ENCODE measurements at regions not wholly inside any gene's neighbourhood (a gene's known extent, or its start where the extent isn't known, plus 50 kb on each side); places are given as distances from the start of the nearest gene placed in this dataset.

DNA sequence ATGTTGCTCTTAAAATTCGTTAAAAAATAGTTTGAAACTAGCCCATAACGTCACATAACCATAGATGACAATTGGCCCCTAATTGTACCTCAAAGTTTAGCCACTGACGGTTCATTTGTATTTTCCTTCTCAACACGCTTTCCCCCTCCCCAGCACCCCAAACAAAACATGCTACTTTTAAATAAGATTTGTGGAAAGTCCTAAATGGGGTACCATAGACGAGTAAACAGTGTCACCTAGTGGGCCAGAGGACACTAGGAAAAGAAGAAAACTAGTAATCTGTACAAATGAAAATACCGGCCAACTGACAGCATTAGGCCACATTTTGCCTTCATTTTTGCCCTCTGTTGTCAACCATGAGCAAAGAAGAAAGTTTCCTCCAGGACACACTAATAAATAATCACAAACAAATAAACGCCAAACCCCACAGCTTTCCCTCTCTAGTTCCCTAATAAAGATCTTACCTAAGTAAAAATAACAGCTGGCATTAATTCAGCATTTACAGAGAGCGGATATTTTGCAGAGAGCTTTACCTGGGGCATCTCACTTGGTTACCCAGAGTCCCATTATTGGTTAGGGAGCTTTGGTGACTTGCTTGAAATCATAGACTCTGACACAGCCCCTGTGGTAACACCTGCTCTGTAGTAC, 175.1 kb upstream of the ATP11B start:
- Histone ChIP-seq H3K4me3 (ENCODE audit: low read depth, low read length, poor library complexity, severe bottlenecking) (no peak overlapping the region), H3K27me3 (ENCODE audit: insufficient read depth, low read length) (no peaks in the 10 kb centered on the region), H3K36me3 (ENCODE audit: insufficient read depth, low read length) (no peaks in the 10 kb centered on the region), H3F3A (ENCODE audit: insufficient read depth, low read length) (no peaks in the 10 kb centered on the region), H3K4me1 (ENCODE audit: insufficient read depth, low read length, severe bottlenecking) (no peaks in the 10 kb centered on the region), H3K79me2 (ENCODE audit: insufficient read depth, low read length) (no peaks in the 10 kb centered on the region), H4K20me1 (ENCODE audit: insufficient read depth, low read length) (no peaks in the 10 kb centered on the region), H3K9me2 (ENCODE audit: low read depth, low read length) (no peaks in the 10 kb centered on the region), H3K9me3 (ENCODE audit: low read length) (no peaks in the 10 kb centered on the region), H3K27ac (ENCODE audit: low read depth, low read length, poor library complexity, severe bottlenecking) (no peak overlapping the region), H2AFZ (ENCODE audit: low read length) (no peak overlapping the region), H3K9ac (ENCODE audit: low read length) (no peak overlapping the region), H3K4me2 (ENCODE audit: low read length) (no peak overlapping the region)
- TF ChIP-seq, protein P1, sequence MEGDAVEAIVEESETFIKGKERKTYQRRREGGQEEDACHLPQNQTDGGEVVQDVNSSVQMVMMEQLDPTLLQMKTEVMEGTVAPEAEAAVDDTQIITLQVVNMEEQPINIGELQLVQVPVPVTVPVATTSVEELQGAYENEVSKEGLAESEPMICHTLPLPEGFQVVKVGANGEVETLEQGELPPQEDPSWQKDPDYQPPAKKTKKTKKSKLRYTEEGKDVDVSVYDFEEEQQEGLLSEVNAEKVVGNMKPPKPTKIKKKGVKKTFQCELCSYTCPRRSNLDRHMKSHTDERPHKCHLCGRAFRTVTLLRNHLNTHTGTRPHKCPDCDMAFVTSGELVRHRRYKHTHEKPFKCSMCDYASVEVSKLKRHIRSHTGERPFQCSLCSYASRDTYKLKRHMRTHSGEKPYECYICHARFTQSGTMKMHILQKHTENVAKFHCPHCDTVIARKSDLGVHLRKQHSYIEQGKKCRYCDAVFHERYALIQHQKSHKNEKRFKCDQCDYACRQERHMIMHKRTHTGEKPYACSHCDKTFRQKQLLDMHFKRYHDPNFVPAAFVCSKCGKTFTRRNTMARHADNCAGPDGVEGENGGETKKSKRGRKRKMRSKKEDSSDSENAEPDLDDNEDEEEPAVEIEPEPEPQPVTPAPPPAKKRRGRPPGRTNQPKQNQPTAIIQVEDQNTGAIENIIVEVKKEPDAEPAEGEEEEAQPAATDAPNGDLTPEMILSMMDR (IDR thresholded peaks at IDR 0.05; ENCODE audit: low read length): peak; percentile 82
- no peak for TF ChIP-seq EZH2 (IDR thresholded peaks at IDR 0.05; ENCODE audit: borderline replicate concordance, low read length)

GRCh38 chr3:182618981-182619591, 174.2 kb upstream of the ATP11B start:
- H3F3A ChIP-seq (ENCODE audit: insufficient read depth, low read length): no peaks in the 10 kb centered on the region
- H3K4me3 ChIP-seq (ENCODE audit: low read depth, low read length, poor library complexity, severe bottlenecking): no peak overlapping the region
- H3K4me2 ChIP-seq (ENCODE audit: low read length): no peak overlapping the region
- H3K27ac ChIP-seq (ENCODE audit: low read depth, low read length, poor library complexity, severe bottlenecking): no peak overlapping the region
- no peaks in the 10 kb centered on the region for H4K20me1 ChIP-seq (ENCODE audit: insufficient read depth, low read length)
- no peaks in the 10 kb centered on the region for H3K9me3 ChIP-seq (ENCODE audit: low read length)
- H3K27me3 ChIP-seq (ENCODE audit: insufficient read depth, low read length): no peaks in the 10 kb centered on the region
- TF ChIP-seq, protein P1 (IDR thresholded peaks at IDR 0.05; ENCODE audit: low read length): no peak
- no peak for TF ChIP-seq EZH2 (IDR thresholded peaks at IDR 0.05; ENCODE audit: borderline replicate concordance, low read length)
- H2AFZ ChIP-seq (ENCODE audit: low read length): no peak overlapping the region
- no peaks in the 10 kb centered on the region for H3K9me2 ChIP-seq (ENCODE audit: low read depth, low read length)
- H3K4me1 ChIP-seq (ENCODE audit: insufficient read depth, low read length, severe bottlenecking): no peaks in the 10 kb centered on the region
- no peak overlapping the region for H3K9ac ChIP-seq (ENCODE audit: low read length)
- no peaks in the 10 kb centered on the region for H3K79me2 ChIP-seq (ENCODE audit: insufficient read depth, low read length)
- H3K36me3 ChIP-seq (ENCODE audit: insufficient read depth, low read length): no peaks in the 10 kb centered on the region

- H3F3A ChIP-seq (ENCODE audit: insufficient read depth, low read length): no peaks in the 10 kb centered on the region
- H2AFZ ChIP-seq (ENCODE audit: low read length): no peak overlapping the region
- no peaks in the 10 kb centered on the region for H3K36me3 ChIP-seq (ENCODE audit: insufficient read depth, low read length)
- H3K9me3 ChIP-seq (ENCODE audit: low read length): no peaks in the 10 kb centered on the region
- no peak overlapping the region for H3K4me3 ChIP-seq (ENCODE audit: low read depth, low read length, poor library complexity, severe bottlenecking)
- H3K27me3 ChIP-seq (ENCODE audit: insufficient read depth, low read length): no peaks in the 10 kb centered on the region
- no peak for TF ChIP-seq EZH2 (IDR thresholded peaks at IDR 0.05; ENCODE audit: borderline replicate concordance, low read length)
- TF ChIP-seq, protein P1 (IDR thresholded peaks at IDR 0.05; ENCODE audit: low read length): no peak
- no peak overlapping the region for H3K27ac ChIP-seq (ENCODE audit: low read depth, low read length, poor library complexity, severe bottlenecking)
- no peaks in the 10 kb centered on the region for H3K4me1 ChIP-seq (ENCODE audit: insufficient read depth, low read length, severe bottlenecking)
- no peak overlapping the region for H3K4me2 ChIP-seq (ENCODE audit: low read length)
- no peak overlapping the region for H3K9ac ChIP-seq (ENCODE audit: low read length)
- no peaks in the 10 kb centered on the region for H3K9me2 ChIP-seq (ENCODE audit: low read depth, low read length)
- no peaks in the 10 kb centered on the region for H4K20me1 ChIP-seq (ENCODE audit: insufficient read depth, low read length)
- H3K79me2 ChIP-seq (ENCODE audit: insufficient read depth, low read length): no peaks in the 10 kb centered on the region
Measured at GRCh38 chr3:182620723-182621434, 172.4 kb upstream of the ATP11B start.

Data from OCI-LY1 (cell line).